ENCODE measurements at regions not wholly inside any gene's neighbourhood (a gene's known extent, or its start where the extent isn't known, plus 50 kb on each side); places are given as distances from the start of the nearest gene placed in this dataset.

- no peak overlapping the region for H3K4me3 ChIP-seq (ENCODE audit: extremely low read depth in 1 of 4, insufficient read depth in 2 of 4, low read depth in 3 of 4, low read length in 4 of 4)
- H3K4ac ChIP-seq (replicated peaks; ENCODE audit: insufficient read length, low read depth, low read length): no peak overlapping the region
- no peaks in the 10 kb centered on the region for H3K79me1 ChIP-seq (ENCODE audit: low read depth, low read length)
- H3K56ac ChIP-seq (replicated peaks; ENCODE audit: insufficient read length, low read depth, low read length): no peak overlapping the region
- no peaks in the 10 kb centered on the region for H3K9me3 ChIP-seq (ENCODE audit: insufficient read depth in 2 of 2, low read depth in 1 of 2, low read length in 1 of 2)
- 98% methylated on average over 4 of the region's 4 CpGs; no CpG with 5 or more reads in 1 of the 2 experiments for WGBS, 2 experiments (ENCODE audit: extremely low coverage in 1 of 2, insufficient coverage in 1 of 2, insufficient read length in 1 of 2, insufficient replicate concordance in 2 of 2, low coverage in 1 of 2, low lambda C conversion rate in 2 of 2, missing lambda C conversion rate in 1 of 2)
- H2AFZ ChIP-seq (ENCODE audit: low read length): peak overlapping the region; percentile 78
- H3K4me1 ChIP-seq (replicated peaks in 1 of 4; ENCODE audit: control insufficient read depth in 3 of 4, insufficient read depth in 4 of 4, low read length in 3 of 4): 0 out of 7 replicates have a peak, but pooled peaks cover 0 to 2% (median 0%) of the 10 kb centered on the region in 4 experiments
- FAIRE-seq (no peak), DNase-seq (ENCODE audit: low read depth in 1 of 2, low spot score in 2 of 2) (no peak)
- H4K20me1 ChIP-seq (replicated peaks in 1 of 2; ENCODE audit: control insufficient read depth in 1 of 2, insufficient read depth in 2 of 2, low read length in 2 of 2): no peaks in the 10 kb centered on the region
- H3K36me3 ChIP-seq (ENCODE audit: control insufficient read depth in 2 of 4, insufficient read depth in 4 of 4, low read length in 3 of 4): no peaks in the 10 kb centered on the region
- H2BK15ac ChIP-seq (ENCODE audit: low read length): no peak overlapping the region
- no peak overlapping the region for H3K18ac ChIP-seq (ENCODE audit: extremely low read depth, low read length)
- H3K9ac ChIP-seq (replicated peaks in 1 of 4; ENCODE audit: extremely low read depth in 1 of 4, low read depth in 3 of 4, low read length in 3 of 4): no peak overlapping the region
- H3K27ac ChIP-seq (ENCODE audit: low read depth, low read length): no peak overlapping the region
- no peak overlapping the region for H2BK12ac ChIP-seq (ENCODE audit: low read depth, low read length)
- H3K14ac ChIP-seq (ENCODE audit: insufficient read length): no peak overlapping the region
- no peak overlapping the region for H4K5ac ChIP-seq (ENCODE audit: insufficient read length, low read depth, low read length)
- H3K23ac ChIP-seq (ENCODE audit: insufficient read length): no peak overlapping the region
- ChIA-PET POLR2A (ENCODE audit: partially characterized antibody) (no interaction called here), CTCF (ENCODE audit: partially characterized antibody) (interaction anchor here (0.6 kb wide), 1 partner anchor 20 kb away, joined by 3 read pairs; no protein-coding TSS in a partner anchor)
- H3K23me2 ChIP-seq (ENCODE audit: low read depth, low read length): no peaks in the 10 kb centered on the region
- H3K4me2 ChIP-seq (ENCODE audit: insufficient read depth in 1 of 2, low read depth in 2 of 2, low read length in 2 of 2): no peak overlapping the region
- H2AK5ac ChIP-seq (ENCODE audit: low read depth, low read length): no peak overlapping the region
- no peak overlapping the region for H4K91ac ChIP-seq (replicated peaks; ENCODE audit: insufficient read length, low read length)
- H3K79me2 ChIP-seq (ENCODE audit: control insufficient read depth in 1 of 2, insufficient read depth in 2 of 2, low read length in 2 of 2): no peaks in the 10 kb centered on the region
- H2BK20ac ChIP-seq (ENCODE audit: low read length): no peak overlapping the region
- no peak for TF ChIP-seq SUZ12 (IDR thresholded peaks at IDR 0.05; ENCODE audit: low read length)
- H3K27me3 ChIP-seq (replicated peaks in 1 of 4; ENCODE audit: control insufficient read depth in 3 of 4, extremely low read depth in 1 of 4, insufficient read depth in 3 of 4, low read length in 3 of 4): no peaks in the 10 kb centered on the region
- H4K8ac ChIP-seq (ENCODE audit: extremely low read depth, insufficient read depth, low read length): no peak overlapping the region
- H2BK120ac ChIP-seq (replicated peaks; ENCODE audit: low read depth, low read length): no peak overlapping the region
- H2BK5ac ChIP-seq (ENCODE audit: low read depth, low read length): no peak overlapping the region
These were observed 304.4 kb upstream of the JAG1 start for GRCh38 chr20:10978019-10978702.

All from H1 (cell line).